NCI-H2171 (cell line): ENCODE measurements at regions not wholly inside any gene's neighbourhood (a gene's known extent, or its start where the extent isn't known, plus 50 kb on each side); places are given as distances from the start of the nearest gene placed in this dataset.
"Not testable (repeated sequence)": the region's sequence is repeated elsewhere in the genome, so short reads cannot be mapped to it uniquely, and the experiment has no call there.

Experiments used
- DNase-seq: peaks from one replicate; lab custom pipeline; 2025; lab: John Stamatoyannopoulos, UW

DNA sequence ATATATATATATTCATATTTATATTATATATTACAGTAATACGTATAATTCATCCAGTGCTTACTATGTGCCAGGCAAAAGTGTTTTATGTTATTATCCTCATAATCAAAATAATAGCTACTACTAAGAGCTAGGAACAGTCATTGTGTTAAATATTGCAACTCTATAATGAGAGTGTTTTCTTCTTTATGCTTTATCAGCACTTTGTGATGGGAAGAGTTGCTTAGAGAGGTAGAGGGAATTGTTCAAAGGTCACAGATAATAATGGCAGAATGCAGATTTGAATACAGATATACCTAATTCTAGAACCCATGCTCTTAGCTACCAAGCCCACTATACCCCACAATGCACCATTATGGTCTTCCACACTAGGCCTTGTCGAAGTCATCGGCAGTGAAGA, 318.8 kb upstream of the PPARGC1A start:
- DNase-seq, result no peak

DNA sequence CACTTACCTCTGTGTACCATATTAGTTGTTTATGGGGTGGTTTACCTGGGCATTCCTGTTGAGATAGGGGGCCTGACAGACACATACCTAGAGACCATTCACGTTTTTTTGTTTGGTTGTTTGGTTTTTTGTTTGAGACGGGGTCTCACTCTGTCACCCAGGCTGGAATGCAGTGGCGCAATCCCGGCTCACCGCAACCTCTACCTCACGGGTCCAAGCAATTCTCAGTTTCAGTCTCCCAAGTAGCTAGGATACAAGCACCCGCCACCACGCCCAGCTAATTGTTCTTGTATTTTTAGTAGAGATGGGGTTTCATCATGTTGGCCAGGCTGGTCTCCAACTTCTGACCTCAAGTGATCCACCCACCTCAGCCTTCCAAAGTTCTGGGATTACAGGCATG, 314.9 kb upstream of the PPARGC1A start:
- DNase-seq, result not testable (repeated sequence)

DNA sequence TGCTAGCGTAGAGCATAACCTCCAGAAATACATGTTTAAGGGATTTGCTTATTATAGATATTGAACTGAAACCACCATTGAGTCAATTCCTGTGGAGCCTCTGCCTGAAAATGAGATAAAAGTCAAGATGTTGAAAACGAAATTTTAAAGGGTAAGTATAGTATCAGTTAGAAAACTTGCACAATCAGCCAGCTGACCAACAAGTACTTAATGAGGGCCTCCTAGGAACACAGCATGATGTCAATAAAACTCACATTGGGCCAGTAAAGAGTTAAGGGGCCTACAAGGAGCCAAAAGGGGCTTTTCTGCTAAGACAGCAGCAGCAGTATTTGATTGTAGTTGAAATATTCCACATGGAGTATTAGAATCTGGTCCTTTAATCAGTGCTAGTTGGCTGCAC, 314.1 kb upstream of the PPARGC1A start:
- DNase-seq, result no peak

DNA sequence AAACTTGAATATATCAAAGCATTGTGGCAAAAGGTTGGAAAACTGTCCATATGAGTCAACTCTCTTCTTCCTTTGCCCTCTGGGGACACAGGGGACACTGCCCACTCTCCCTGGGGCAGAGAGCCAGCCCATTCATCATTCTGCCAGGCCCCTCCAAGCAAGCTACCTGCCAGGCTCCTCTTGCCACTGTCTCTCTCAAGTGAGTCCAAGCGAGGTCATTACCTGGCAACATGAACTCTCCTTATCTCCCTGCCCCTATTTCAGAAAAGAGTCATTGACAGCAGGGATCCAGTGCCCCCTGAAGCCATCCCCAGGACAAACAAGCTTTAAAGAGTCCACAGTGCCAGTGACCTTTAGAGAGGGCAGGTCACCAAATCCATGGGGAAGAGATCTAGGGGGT, 312.7 kb upstream of the PPARGC1A start:
- no peak for DNase-seq

DNA sequence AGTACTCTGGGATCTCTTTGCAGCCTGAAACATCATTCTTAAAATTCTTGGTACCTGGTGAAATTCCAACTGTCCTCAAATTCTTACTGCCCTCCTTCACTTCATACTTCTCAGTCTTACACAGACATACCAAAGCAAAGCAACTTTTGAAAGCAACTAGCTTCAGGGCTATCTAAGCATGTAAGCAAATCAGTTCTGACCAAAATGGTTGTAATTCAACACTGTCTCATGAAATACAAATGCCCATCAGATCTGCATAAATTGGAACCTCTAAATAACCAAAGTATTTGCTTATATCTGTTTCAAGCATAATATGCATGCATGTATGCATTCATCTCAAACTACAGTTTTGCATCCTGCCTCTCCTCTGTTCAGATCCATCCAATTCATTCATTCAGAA, 308.1 kb upstream of the PPARGC1A start:
- no peak for DNase-seq

DNA sequence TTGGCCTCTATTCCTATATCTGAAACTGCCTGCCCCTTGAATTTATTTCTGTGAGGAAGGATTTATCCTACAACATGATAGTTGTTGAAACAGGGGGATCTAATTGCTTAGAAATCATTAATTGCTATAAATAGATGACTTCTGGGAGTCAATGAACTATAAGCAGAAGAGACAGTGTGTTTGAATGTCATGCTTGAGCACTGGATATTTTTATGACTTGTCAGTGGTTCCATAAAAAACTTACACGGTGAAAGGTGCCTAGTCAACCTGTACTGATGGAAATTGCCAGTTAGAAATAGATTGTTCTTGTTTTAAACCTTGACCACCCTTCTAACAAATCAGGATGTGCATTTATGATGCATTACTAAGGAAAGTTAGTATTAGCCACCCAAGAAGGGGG, 306.9 kb upstream of the PPARGC1A start:
- no peak for DNase-seq

DNA sequence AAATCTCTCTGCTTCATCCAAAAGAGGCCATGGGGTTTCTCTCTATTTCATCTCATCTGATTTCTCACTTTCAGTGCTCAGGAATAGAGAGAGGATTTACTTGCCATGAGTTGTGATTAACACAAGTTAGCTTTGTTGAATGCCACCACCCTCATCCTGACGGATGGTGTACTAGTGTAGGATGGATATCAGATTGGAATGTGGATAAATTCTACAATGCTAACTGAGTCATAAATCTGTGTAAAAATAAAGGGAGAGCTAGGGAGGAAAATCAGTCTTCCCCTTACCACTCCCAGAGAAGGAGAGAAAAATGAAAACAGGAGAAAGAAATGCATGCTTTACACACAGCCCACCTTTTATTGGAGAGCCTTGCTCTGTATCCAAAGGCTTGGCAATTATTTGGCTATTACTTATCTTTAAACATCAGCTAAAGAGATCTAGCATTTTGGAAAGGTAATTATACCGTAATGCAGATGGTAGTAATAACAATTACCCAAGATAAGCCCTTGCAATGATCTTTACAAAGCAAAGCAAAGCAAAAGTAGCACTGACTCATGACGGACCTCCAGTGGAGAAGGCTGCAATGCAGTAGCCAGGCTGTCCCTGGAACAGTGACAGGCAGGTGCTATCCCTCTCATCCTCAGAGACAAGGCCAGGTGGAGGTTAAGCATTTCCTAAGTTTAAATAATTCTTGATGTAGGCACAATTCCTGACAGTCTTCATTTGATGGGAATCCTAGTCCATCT, 306.3 kb upstream of the PPARGC1A start:
- no peak for DNase-seq

DNA sequence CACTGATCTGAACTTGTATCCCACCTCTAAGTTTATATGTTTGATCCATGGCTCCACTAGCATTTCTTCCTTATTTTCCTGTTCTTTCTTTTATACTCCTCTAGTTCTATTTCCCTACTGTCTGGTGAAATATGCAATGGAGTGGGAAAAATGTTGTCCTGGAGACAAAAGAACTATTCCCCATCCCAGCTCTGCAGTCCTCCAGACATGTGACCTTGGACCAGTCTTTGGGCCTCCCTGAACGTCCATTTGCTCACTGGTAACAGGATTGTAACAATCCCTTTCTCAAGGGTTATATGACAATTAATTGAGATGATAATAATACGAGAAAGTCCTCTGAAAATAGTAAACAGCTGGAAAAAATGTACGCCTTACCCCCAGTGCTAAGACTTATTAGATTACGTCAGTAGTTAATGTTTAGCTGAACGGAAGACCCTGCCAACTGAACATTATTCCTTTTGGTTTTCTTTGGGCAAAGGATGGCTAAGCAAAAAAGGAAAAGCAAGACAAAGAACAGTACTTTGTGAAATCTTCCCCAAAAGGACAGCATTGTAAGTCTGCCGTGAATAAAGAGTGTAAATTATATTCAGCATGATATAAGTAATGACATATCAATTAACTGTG, 302.3 kb upstream of the PPARGC1A start:
- no peak for DNase-seq

DNA sequence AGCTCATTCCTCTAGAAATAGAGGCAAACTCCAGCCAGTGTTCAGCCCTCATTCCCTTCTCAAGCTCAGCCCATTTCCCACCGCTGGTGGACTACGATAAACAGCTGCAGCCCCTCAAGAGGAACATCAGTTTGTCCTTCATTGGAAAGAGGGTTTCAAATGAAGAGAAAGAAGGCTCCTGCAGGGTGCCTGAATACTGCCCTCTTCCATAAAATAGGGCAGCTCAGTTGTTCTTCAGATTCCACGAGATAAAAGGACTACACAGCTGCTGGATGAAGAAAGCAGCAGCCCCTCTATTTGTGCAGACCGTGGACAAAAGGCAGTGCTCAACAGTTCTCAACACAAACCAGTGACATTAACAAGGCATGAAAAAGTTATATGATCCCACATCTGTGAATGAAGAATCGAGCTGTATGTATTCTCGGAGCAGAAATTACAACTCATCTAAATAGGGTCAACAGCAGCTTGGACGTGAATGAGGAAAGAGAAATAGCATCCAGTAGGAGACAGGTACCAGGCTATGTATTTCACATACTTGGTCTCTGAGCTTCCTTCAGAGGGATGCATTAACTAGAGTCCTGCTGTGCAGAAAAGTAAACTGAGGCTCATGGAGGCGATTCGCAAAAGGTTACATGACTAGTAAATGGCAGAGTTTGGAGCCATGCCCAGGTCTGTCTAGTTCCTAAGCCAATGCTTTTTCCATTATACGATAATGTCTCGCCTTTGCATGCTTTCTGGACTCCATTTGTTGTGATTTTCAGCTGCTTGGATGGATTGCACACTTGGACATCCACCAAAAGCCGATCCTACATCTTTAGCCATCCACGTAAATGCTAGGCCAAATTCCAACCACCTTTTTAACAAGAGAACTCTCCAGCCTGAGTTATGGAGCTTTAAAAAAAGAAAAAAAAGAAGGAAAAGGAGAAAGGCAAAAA, 301.2 kb upstream of the PPARGC1A start:
- DNase-seq, result no peak

DNA sequence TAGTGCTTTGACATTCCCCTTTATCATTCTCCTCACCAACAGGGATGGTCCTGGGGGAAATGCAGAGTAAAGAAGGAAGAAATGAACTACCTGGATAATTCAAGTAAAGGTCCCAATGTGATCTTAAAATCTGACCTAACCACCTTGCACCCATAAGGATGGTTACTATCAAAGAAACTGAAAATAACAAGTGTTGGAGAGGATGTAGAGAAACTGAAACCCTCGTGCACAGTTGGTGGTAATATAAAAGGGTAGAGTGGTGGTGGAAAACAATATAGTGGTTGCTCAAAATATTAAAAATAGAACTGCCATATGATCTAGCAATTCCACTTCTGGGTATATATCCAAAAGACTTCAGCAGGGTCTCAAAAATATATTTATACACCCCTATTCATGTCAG, 298.6 kb upstream of the PPARGC1A start:
- DNase-seq, result no peak

DNA sequence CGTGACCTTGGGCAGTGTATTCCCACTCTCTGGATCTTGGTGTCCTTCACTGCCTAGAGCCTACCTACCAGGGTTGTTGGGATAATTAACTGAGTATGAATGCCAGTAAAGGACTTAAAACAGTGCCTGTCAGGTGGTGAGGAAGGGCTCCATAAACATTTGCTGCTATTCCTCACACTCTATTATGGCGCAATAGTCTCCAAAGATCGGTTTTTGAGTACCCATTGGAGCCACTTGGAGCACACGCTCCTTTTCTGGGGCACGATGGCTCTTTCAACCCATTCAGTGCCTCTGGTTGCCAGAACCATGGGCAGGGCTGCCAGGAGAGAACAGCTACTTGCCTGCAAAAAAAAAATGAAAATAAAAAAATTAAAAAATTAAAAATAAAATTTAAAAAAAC, 296.6 kb upstream of the PPARGC1A start:
- no peak for DNase-seq

DNA sequence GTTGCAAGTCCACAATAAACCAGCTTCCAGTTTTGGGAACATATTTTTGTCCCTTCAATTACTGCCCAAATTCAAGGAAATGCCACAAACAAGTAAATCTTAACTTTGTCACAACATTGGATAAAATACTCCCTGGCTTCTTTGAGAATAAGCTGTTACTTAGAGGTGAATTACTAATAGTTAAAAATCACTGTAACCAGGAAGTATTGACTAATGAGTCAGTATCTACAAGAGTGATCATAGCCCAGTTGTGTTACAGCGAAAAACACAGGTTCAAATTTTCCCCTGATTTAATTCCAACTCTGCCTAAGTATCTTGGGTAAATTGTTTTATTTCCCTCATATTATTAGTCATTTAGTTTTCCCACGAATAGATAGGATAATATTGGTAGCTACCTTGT, 291.2 kb upstream of the PPARGC1A start:
- DNase-seq, result no peak

DNA sequence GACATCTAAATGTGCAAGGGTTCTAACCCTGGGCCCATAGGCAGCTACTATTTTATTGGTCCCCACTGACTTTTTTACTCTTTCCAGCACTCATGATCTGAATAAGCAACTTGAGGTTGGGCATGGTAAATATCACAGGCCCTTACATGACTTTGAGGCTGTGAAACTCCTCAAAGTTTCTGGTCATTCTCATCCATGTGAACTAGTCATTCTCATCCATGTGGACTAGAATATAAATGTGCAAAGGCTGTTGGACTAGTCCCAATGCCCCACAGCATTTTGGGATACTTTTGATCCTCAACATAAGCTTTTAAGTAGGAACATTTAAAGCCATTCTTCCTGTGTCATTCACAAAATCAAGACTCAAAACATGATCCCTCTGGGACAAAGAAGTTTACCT, 290.7 kb upstream of the PPARGC1A start:
- no peak for DNase-seq

DNA sequence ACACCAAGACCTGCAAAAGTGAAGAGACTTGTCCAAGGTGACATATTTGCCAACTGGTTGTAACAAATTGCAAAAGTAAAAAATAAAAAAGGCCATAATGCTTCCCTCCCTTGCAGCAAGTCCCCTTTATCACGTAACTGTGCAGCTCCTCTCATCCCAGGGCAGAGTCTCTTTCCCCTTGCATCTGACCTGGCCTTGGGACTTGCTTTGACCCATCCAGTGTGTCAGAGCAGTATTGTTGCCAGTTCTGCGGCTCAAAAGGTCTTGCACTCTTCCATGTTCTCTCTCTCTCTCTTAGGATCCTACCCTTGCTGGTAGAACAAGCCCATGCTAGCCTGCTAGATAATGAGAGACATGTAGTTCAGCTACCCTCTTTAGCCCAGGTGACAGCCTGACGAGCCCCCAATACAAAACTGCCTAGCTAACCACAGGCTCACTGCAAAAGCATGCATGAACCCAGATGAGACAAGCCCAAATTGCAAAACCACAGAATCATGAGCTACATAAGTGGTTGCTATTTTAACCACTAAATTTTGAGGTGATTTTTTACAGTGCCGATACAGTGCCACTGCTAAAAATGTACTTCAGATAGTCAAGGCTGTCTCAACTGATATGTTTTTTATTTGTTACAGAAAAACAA, 289.5 kb upstream of the PPARGC1A start:
- no peak for DNase-seq

DNA sequence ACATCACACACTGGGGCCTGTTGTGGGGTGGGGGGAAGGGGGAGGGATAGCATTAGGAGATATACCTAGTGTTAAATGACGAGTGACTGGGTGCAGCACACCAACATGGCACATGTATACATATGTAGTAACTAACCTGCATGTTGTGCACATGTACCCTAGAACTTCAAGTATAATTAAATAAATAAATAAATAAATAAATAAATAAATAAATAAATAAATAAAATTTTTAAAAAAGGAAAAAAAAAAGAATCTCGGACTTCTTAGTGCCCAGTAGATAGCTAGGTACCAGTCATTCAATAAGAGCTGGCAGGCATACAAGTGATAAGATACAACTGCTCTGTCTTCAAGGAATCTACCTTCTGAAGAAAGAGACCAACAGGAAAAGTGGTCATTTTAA, 287.6 kb upstream of the PPARGC1A start:
- DNase-seq, result not testable (repeated sequence)

DNA sequence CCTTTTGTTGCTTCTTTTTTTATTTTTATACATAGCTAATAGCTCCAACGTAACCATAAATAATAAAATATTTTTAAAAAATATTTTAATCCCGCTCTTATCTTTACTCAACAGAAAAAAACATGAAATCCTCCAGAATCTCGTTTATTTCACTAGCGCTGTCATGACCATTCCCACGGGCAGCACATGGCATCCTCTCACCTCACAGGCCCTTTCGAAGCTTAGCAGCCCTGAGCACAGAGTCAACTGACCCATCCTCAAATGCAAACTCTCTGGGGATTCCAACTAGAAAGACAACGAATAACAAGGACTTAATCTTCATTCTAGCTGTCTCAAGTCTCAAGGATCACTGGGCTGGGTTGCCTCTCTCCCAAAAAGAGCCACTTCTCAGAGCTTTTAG, 285.9 kb upstream of the PPARGC1A start:
- DNase-seq, result no peak

DNA sequence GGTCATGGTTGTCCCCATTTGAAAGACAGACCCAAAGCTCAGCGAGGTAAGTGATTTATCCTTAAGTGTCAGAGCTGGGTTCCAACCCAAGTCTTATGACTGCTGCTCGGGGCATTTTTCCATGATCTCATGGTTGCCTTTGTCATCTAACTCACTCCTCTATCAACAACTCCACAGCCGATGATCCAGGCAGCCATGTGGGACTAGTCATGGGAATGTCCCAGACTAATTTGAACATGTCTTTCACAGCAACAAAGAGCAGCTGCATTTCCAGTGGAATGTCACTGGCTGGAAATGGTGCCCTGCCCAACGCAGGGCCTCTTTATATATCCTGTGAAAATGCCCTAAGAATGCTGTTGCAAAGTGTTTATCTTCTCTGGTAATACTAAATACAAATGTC, 284.8 kb upstream of the PPARGC1A start:
- DNase-seq, result no peak

DNA sequence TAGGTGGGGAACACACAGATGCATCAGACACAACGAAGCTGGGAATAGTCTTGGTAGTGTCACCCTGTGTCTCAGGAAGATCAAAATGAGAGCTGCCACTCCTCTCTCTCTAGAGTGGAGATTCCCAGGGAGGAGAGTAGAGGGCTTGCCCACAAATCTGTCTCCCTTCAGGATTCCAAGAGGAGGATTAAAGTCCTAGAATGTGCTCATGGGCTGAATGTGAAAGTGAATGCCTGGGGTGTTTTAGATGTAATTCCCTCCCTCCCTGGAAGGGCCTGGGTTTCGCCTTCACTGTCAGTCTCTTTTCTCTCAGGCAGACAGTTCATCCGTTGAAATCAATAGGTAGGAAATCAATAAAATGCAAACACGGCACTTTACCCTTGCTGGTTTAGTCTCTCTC, 282.6 kb upstream of the PPARGC1A start:
- DNase-seq, result no peak

DNA sequence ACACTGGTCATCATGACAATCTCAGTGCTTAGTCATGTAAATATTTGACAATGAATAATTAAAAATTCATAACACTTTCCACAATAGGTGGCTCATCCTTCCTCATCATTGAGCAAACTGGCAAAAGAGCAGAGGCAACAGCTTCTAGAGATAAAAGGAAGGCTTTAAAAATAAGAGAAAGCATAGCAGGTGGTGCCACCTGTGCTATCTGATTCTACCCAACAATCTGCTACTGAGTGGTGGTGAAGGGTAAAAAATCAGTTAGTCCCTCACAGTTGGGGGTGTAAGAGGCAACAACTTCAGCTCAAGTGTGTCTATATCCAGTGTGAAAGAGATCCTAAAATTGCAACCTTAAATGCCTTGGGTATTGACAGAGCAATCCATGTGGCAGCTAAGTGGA, 280.1 kb upstream of the PPARGC1A start:
- no peak for DNase-seq

DNA sequence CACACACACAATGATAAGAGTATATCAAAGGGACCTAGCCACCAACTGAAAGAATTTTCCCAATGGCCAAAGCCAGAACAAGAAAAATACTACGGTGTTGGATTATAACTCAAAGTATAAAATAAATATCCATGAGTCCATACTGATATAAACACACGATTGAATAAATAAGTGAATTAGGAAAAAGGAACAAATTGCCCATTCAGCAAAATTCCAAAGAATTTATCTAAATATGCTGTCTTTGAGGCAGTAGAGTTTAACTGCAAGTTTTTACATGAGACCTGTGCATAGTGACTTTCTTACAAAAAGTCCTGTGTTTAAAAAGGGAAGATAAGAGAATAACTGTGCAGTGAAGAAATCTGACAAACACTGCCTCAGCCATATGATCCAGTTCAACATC, 278.8 kb upstream of the PPARGC1A start:
- DNase-seq, result no peak

DNA sequence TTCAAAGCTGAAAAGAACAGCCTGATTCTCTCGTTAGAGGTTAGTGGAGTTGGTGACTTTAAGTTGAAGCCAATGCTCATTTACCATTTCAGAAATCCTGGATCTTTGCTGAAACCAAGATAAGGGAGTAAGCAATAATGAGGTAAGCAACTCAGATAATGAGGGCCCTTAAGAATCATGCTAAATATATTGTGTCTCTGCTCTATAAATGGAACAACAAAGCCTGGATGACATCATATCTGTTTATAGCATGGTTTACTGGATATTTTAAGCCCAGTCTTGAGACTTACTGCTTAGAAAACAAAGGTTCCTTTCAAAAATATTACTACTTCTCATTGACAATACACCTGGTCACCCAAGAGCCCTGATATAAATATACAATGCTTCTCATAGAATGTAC, 276.7 kb upstream of the PPARGC1A start:
- DNase-seq, result no peak

DNA sequence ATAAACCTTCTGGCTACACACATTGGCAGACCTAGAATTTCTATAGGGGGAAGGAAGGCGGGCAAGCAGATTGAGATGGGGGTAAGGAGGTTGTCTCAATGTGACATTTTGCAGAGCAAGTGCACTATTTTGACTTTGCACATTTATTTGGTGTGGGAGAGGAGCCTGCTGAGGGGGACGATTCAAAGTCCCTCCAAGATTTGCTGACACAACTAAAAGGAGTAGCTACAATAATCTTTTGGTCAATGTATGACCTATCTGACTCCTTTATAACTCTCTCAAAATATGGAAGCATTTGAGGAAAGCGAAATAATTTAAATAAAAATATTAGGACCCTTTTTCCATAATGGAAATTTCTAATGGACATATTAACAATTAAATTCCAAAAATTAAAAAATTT, 274.9 kb upstream of the PPARGC1A start:
- no peak for DNase-seq
